ENCODE measurements at regions not wholly inside any gene's neighbourhood (a gene's known extent, or its start where the extent isn't known, plus 50 kb on each side); places are given as distances from the start of the nearest gene placed in this dataset.
"Not testable (repeated sequence)": the region's sequence is repeated elsewhere in the genome, so short reads cannot be mapped to it uniquely, and the experiment has no call there.

DNA sequence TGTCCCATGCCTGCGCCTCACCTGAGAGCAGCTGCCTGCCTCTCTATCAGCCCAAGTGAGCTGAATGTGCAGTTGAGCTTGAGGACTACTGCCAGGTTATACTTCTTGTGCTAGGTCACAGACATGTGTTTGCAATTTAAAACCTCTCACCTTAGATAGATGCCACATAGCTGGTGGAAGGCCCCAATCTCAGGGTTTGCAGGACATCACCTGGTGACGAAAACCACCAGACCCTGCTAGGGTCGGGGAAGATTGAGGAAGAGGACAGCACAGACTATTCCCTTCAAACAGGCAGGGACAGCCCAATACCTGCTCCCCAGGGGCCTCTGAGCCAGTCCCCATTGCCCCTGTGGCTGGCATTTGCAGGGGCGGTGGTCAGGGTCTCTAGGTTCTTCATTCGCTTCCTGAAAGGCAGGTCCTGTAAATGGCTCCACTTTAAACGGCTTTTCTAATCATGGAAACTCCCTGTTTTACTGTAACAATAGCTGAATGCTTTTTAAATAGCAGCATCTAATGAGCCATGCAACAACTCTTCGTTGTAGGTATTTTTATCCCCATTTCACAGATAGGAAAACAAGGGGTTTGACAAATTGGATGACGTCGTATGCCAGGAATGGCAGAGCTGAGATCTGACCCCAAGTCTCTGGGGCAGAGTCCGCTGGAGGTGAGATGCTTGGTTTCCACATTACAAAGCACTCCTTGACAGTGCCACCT is 80.1 kb downstream of the EMX2 start:
- Histone ChIP-seq H3K9ac (no peak overlapping the region), H3K79me2 (no peaks in the 10 kb centered on the region), H3K9me3 (ENCODE audit: control insufficient read depth, low read length) (no peaks in the 10 kb centered on the region), H2AFZ (no peak overlapping the region), H3K27me3 (ENCODE audit: control insufficient read depth, insufficient read depth, low read length) (no peaks in the 10 kb centered on the region), H3K27ac (no peak overlapping the region), H3K4me2 (ENCODE audit: low read length) (no peak overlapping the region), H3K36me3 (ENCODE audit: control insufficient read depth, insufficient read depth, low read length) (no peaks in the 10 kb centered on the region), H3K4me1 (no peaks in the 10 kb centered on the region), H3K4me3 (ENCODE audit: low read depth, low read length) (no peak overlapping the region)
- TF ChIP-seq, protein P1, sequence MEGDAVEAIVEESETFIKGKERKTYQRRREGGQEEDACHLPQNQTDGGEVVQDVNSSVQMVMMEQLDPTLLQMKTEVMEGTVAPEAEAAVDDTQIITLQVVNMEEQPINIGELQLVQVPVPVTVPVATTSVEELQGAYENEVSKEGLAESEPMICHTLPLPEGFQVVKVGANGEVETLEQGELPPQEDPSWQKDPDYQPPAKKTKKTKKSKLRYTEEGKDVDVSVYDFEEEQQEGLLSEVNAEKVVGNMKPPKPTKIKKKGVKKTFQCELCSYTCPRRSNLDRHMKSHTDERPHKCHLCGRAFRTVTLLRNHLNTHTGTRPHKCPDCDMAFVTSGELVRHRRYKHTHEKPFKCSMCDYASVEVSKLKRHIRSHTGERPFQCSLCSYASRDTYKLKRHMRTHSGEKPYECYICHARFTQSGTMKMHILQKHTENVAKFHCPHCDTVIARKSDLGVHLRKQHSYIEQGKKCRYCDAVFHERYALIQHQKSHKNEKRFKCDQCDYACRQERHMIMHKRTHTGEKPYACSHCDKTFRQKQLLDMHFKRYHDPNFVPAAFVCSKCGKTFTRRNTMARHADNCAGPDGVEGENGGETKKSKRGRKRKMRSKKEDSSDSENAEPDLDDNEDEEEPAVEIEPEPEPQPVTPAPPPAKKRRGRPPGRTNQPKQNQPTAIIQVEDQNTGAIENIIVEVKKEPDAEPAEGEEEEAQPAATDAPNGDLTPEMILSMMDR (IDR thresholded peaks at IDR 0.05) = no peak

DNA sequence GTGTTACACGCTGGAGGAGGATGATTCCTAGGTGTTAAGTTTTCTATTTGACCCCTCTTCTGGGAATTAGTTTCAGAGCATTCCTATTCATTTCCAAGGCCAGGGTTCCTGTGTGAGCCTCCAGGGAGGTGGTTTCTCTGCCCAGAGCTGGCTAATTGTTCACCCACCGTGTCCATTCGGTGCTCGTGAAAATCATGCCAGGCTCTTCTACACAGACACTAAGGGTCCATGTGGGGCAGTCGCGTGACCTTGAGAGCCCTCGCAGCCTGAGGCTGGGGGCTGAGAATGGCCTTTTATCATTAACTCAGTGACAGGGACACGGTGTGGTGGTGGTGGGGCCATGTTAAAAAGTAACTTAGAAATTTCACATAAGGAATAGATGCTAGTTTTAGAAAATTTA is 83.7 kb downstream of the EMX2 start:
- no peaks in the 10 kb centered on the region for H3K9me3 ChIP-seq (ENCODE audit: control insufficient read depth, low read length)
- H3K4me1 ChIP-seq = no peaks in the 10 kb centered on the region
- no peaks in the 10 kb centered on the region for H3K27me3 ChIP-seq (ENCODE audit: control insufficient read depth, insufficient read depth, low read length)
- H2AFZ ChIP-seq = no peak overlapping the region
- no peak overlapping the region for H3K27ac ChIP-seq
- H3K9ac ChIP-seq = no peak overlapping the region
- H3K4me2 ChIP-seq (ENCODE audit: low read length) = no peak overlapping the region
- no peaks in the 10 kb centered on the region for H3K36me3 ChIP-seq (ENCODE audit: control insufficient read depth, insufficient read depth, low read length)
- H3K4me3 ChIP-seq (ENCODE audit: low read depth, low read length) = no peak overlapping the region
- TF ChIP-seq, protein P1 (IDR thresholded peaks at IDR 0.05) = no peak
- H3K79me2 ChIP-seq = no peaks in the 10 kb centered on the region

DNA sequence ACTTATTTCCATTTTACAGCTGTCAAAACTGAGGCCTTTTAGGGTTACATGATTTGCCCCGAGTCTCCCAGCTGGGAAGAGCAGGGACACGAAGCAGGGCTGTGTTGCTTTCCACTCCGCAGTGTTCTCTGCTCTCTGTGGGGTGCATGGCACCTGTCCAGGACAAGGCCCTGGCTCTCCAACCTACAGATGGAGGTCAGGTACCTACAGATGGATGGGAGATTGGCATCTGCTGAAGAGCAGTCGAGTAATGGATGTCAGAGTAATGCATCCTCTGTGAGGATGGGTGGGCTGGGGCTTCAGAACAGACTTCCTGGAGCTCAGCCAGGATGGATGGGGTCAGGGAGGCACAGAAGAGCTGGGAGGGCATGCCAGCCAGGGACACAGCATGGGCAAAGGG is 85.0 kb downstream of the EMX2 start:
- Histone ChIP-seq H3K4me3 (ENCODE audit: low read depth, low read length) (no peak overlapping the region), H3K4me2 (ENCODE audit: low read length) (no peak overlapping the region), H3K36me3 (ENCODE audit: control insufficient read depth, insufficient read depth, low read length) (no peaks in the 10 kb centered on the region), H2AFZ (no peak overlapping the region), H3K4me1 (no peaks in the 10 kb centered on the region), H3K9ac (no peak overlapping the region), H3K79me2 (no peaks in the 10 kb centered on the region), H3K27ac (no peak overlapping the region), H3K9me3 (ENCODE audit: control insufficient read depth, low read length) (no peaks in the 10 kb centered on the region), H3K27me3 (ENCODE audit: control insufficient read depth, insufficient read depth, low read length) (no peaks in the 10 kb centered on the region)
- TF ChIP-seq, protein P1 (IDR thresholded peaks at IDR 0.05) = no peak

DNA sequence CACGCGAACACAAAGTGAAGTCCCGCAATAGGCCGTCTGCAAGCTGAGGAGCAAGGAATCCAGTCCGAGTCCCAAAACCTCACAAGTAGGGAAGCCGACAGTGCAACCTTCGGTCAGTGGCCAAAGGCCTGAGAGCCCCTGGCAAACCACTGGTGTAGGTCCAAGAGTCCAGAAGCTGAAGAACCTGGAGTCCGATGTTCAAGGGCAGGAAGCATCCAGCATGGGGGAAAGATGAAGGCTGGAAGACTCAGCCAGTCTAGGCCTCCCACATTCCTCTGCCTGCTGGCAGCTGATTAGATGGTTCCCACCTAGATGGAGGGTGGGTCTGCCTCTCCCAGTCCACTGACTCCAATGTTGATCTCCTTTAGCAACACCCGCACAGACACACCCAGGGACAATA is 87.2 kb downstream of the EMX2 start:
- not testable (repeated sequence) for H3K27me3 ChIP-seq (ENCODE audit: control insufficient read depth, insufficient read depth, low read length); H3K4me1 ChIP-seq; H3K4me2 ChIP-seq (ENCODE audit: low read length); H3K4me3 ChIP-seq (ENCODE audit: low read depth, low read length); H3K27ac ChIP-seq; H3K36me3 ChIP-seq (ENCODE audit: control insufficient read depth, insufficient read depth, low read length); H2AFZ ChIP-seq; H3K9ac ChIP-seq; H3K79me2 ChIP-seq; H3K9me3 ChIP-seq (ENCODE audit: control insufficient read depth, low read length)

DNA sequence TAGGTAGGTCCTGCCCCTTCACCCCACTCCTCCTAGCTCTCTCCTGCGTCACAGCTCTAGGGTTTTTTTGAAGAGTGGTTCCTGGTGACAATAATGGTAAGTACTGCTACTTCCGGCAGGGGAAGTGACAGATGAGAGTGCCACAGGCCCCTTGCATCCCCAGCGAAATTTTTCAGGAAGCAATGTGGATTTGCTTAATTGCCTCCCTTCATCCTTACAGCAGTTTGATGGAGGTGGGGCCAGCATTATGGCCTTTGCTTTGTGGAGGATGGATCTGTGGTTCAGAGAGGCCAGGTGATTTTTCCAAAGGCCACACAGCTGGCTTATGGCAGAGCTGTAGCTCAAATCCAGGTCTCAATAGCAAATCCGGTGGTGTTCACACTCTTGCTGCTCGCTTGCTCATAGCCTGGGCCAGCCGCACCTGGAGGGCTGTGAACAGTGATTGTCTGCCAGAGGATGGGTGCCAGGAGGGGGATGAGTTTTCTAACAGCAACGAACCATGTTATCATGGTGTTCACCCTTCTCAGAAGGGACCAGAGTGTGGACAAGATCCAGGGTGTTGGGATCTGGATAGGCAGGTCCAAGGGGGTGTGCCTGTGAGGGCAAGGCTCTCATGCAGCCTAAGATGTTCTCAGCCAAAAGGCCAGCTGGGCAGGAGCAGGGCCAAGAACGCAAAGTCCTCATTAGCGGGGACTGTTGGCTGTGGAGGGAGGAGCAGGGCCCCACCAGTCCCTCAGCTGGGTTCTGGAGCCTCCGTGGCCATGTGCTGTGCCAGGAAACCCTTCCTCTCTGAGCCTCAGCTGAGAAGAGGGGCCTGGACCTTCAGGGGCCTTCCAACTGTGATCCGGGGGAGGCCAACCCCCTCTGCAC is 89.0 kb downstream of the EMX2 start:
- H3K9ac ChIP-seq = no peak overlapping the region
- no peaks in the 10 kb centered on the region for H3K27me3 ChIP-seq (ENCODE audit: control insufficient read depth, insufficient read depth, low read length)
- TF ChIP-seq, protein P1 (IDR thresholded peaks at IDR 0.05) = no peak
- no peak overlapping the region for H3K4me3 ChIP-seq (ENCODE audit: low read depth, low read length)
- H3K9me3 ChIP-seq (ENCODE audit: control insufficient read depth, low read length) = no peaks in the 10 kb centered on the region
- no peaks in the 10 kb centered on the region for H3K36me3 ChIP-seq (ENCODE audit: control insufficient read depth, insufficient read depth, low read length)
- H3K4me2 ChIP-seq (ENCODE audit: low read length) = no peak overlapping the region
- H3K27ac ChIP-seq = no peak overlapping the region
- H2AFZ ChIP-seq = no peak overlapping the region
- no peaks in the 10 kb centered on the region for H3K79me2 ChIP-seq
- H3K4me1 ChIP-seq = no peaks in the 10 kb centered on the region

Data from parathyroid adenoma (tissue), 2 donors.